NT2/D1 (cell line): ENCODE measurements at regions not wholly inside any gene's neighbourhood (a gene's known extent, or its start where the extent isn't known, plus 50 kb on each side); places are given as distances from the start of the nearest gene placed in this dataset.

ENCODE experiments used
- DNase-seq: peaks from one replicate; pipeline ENCODE4 v3.0.0-alpha.2; 2011; ENCODE audit warnings: low read depth, low spot score
- H3K27me3 ChIP-seq: 2 replicates; pipeline ENCODE4 v1.6.0; 2011; ENCODE audit warnings: mild to moderate bottlenecking; ENCODE audit not compliant: insufficient read length, insufficient read depth
- H3K36me3 ChIP-seq: 2 replicates; pipeline ENCODE4 v1.6.1; 2011; ENCODE audit warnings: mild to moderate bottlenecking, low read length, mixed read lengths; ENCODE audit not compliant: insufficient read depth, insufficient read length
- H3K4me1 ChIP-seq: 2 replicates; pipeline ENCODE4 v1.5.1; 2011; ENCODE audit not compliant: insufficient read depth, insufficient read length
- H3K4me3 ChIP-seq: 2 replicates; pipeline ENCODE4 v1.5.1; 2011; ENCODE audit warnings: low read depth; ENCODE audit not compliant: insufficient read length
- H3K9ac ChIP-seq: 2 replicates; pipeline ENCODE4 v1.6.0; 2011; ENCODE audit warnings: low read depth; ENCODE audit not compliant: insufficient read length
- H3K9me3 ChIP-seq: 2 replicates; pipeline ENCODE4 v1.5.1; 2011; ENCODE audit warnings: mild to moderate bottlenecking, low read length; ENCODE audit not compliant: insufficient read depth
- SUZ12 ChIP-seq: IDR thresholded peaks from 2 replicates; pipeline ENCODE4 v1.6.1; 2011; ENCODE audit not compliant: insufficient read length, insufficient read depth; ENCODE audit errors: extremely low read depth
- YY1 ChIP-seq: IDR thresholded peaks from 2 replicates; pipeline ENCODE4 v1.6.1; 2011; ENCODE audit not compliant: insufficient read length, insufficient read depth
- ZNF274 ChIP-seq: IDR thresholded peaks from 2 replicates; pipeline ENCODE4 v1.6.1; 2011; ENCODE audit warnings: mild to moderate bottlenecking, low read depth, low read length

DNA sequence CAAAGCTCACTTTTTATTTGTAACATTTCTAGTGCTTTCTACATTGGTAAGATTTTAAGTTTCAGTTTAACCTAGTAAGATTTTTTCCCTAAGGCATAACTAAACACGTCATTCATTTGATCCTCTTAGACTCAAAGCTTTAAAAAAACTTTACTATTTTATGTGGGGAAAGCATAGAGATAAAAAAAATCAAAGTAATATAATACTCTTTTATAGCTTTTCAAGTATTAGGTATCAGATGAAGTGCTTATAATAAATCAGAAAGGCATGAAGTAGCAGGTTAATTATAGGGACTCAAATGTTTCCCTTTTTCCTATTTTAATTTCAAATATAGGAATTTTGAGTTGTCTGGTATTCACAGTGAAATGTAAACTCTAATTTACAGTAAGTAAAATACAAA is 68.0 kb upstream of the POU5F2 start:
- H3K27me3 ChIP-seq, result no peaks in the 10 kb centered on the region
- H3K9ac ChIP-seq, result no peak overlapping the region
- TF ChIP-seq YY1 (no peak), ZNF274 (no peak), SUZ12 (no peak)
- H3K4me1 ChIP-seq, result no peaks in the 10 kb centered on the region
- H3K4me3 ChIP-seq, result no peak overlapping the region
- no peaks in the 10 kb centered on the region for H3K9me3 ChIP-seq
- DNase-seq, result no peak
- H3K36me3 ChIP-seq, result no peaks in the 10 kb centered on the region

DNA sequence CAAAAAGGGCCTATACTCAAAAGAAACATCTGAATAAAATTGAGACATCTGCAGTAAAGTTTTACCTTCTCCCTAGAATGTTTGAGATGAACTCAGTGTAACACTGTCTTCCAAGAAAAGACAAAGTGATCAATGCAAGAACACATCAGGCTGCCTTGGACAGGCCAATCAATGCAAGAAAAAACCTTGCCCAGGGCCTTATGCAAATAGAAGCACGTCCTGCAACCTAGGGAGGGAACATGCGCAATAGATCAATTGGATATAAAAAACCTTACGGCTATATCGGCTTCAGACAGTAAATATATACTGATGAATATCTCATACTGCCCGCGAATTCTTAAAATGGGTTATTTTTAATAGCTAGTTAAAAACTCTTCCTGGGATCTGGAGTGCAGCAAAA is 66.4 kb upstream of the POU5F2 start:
- DNase-seq, result no peak
- no peaks in the 10 kb centered on the region for H3K36me3 ChIP-seq
- H3K9me3 ChIP-seq, result no peaks in the 10 kb centered on the region
- H3K4me3 ChIP-seq, result no peak overlapping the region
- no peaks in the 10 kb centered on the region for H3K27me3 ChIP-seq
- TF ChIP-seq SUZ12, result no peak
- TF ChIP-seq ZNF274, result no peak
- TF ChIP-seq YY1, result no peak
- H3K9ac ChIP-seq, result no peak overlapping the region
- H3K4me1 ChIP-seq, result no peaks in the 10 kb centered on the region

- Histone ChIP-seq H3K36me3 (no peaks in the 10 kb centered on the region), H3K9ac (no peak overlapping the region), H3K4me1 (no peaks in the 10 kb centered on the region), H3K27me3 (no peaks in the 10 kb centered on the region), H3K4me3 (no peak overlapping the region), H3K9me3 (no peaks in the 10 kb centered on the region)
- no peak for DNase-seq
- TF ChIP-seq ZNF274 (no peak), YY1 (no peak), SUZ12 (no peak)
Observed at GRCh38 chr5:93805616-93806379, 64.4 kb upstream of the POU5F2 start.

GRCh38 chr5:93800988-93801811 is 59.8 kb upstream of the POU5F2 start:
- Histone ChIP-seq H3K4me1 (no peaks in the 10 kb centered on the region), H3K36me3 (no peaks in the 10 kb centered on the region), H3K9ac (no peak overlapping the region), H3K4me3 (no peak overlapping the region), H3K9me3 (no peaks in the 10 kb centered on the region), H3K27me3 (no peaks in the 10 kb centered on the region)
- TF ChIP-seq YY1 (no peak), ZNF274 (no peak), SUZ12 (no peak)
- no peak for DNase-seq

DNA sequence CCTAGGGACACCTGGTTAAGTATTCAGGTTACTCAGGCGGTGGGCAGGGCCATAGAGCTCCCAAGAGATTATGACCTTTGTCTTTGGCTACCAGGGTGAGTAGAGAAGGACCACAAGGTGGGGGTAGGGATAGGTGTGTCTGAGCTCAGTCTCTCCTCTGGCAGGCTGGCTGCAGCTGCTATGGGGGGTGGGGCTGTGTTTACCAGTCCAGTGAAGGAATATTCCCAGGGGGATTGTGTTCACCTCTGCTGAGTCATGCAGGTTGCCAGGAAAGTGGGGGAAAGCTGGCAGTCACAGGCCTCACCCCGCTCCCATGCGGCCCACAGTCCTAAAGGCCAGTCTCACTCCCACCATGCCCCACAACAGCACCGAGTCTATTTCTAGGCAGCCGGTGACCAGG is 53.6 kb upstream of the POU5F2 start:
- no peak overlapping the region for H3K9ac ChIP-seq
- no peaks in the 10 kb centered on the region for H3K4me1 ChIP-seq
- H3K9me3 ChIP-seq, result no peaks in the 10 kb centered on the region
- TF ChIP-seq SUZ12, result no peak
- TF ChIP-seq ZNF274, result no peak
- no peak for TF ChIP-seq YY1
- DNase-seq, result no peak
- H3K36me3 ChIP-seq, result no peaks in the 10 kb centered on the region
- H3K27me3 ChIP-seq, result no peaks in the 10 kb centered on the region
- no peak overlapping the region for H3K4me3 ChIP-seq

- TF ChIP-seq SUZ12, result no peak
- TF ChIP-seq YY1, result no peak
- TF ChIP-seq ZNF274, result no peak
- Histone ChIP-seq H3K36me3 (no peaks in the 10 kb centered on the region), H3K4me3 (no peak overlapping the region), H3K9ac (no peak overlapping the region), H3K27me3 (no peaks in the 10 kb centered on the region), H3K9me3 (no peaks in the 10 kb centered on the region), H3K4me1 (no peaks in the 10 kb centered on the region)
- no peak for DNase-seq
Observed at GRCh38 chr5:93793159-93793781, 51.9 kb upstream of the POU5F2 start.

DNA sequence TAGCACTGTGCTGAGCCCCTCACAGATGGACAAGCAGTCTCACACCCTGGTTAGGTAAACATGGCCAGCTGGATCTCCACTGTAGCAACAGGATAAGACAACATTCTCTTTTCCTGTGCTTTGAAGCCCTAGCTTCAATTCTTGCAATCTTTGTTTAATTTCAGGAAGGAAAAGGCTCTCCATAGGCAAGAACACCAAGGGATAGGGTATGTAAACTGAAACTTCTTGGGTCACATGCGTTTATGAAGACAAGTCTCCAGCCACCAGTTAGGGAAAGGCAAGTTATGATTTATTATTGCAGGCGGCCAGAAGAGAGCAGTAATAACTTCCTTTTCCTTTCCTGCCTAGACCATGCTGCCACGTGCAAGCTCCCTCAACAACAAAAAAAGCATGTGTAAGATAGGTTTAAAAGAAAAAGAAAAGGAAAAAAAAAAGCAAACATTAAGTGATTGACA is 50.1 kb upstream of the POU5F2 start:
- H3K36me3 ChIP-seq, result no peaks in the 10 kb centered on the region
- TF ChIP-seq YY1, result no peak
- TF ChIP-seq SUZ12, result no peak
- TF ChIP-seq ZNF274, result no peak
- no peaks in the 10 kb centered on the region for H3K9me3 ChIP-seq
- no peaks in the 10 kb centered on the region for H3K4me1 ChIP-seq
- no peaks in the 10 kb centered on the region for H3K27me3 ChIP-seq
- H3K9ac ChIP-seq, result no peak overlapping the region
- DNase-seq, result no peak
- no peak overlapping the region for H3K4me3 ChIP-seq
